ENCODE measurements at regions not wholly inside any gene's neighbourhood (a gene's known extent, or its start where the extent isn't known, plus 50 kb on each side); places are given as distances from the start of the nearest gene placed in this dataset.

- no peaks in the 10 kb centered on the region for H3K36me3 ChIP-seq (replicated peaks in 1 of 2; ENCODE audit: control extremely low read depth in 1 of 2, control insufficient read depth in 1 of 2, extremely low read depth in 1 of 2, insufficient read depth in 2 of 2, low read length in 1 of 2)
- H3K79me2 ChIP-seq (ENCODE audit: control insufficient read depth, insufficient read depth, low read length): no peaks in the 10 kb centered on the region
- CTCF ChIA-PET: interaction anchor here (1.3 kb wide), 1 partner anchor 18 kb away, joined by 3 read pairs; no protein-coding TSS in a partner anchor
- ATAC-seq (ENCODE audit: low read depth): no peak
- 50% methylated on average over 1 of the region's 7 CpGs for WGBS (ENCODE audit: insufficient coverage)
- H3K27ac ChIP-seq (ENCODE audit: low read length in 2 of 2): no peak overlapping the region
- H3K4me2 ChIP-seq (replicated peaks; ENCODE audit: low read depth, low read length, poor library complexity, severe bottlenecking): no peak overlapping the region
- H3K9me3 Mint-ChIP-seq (ENCODE audit: insufficient read depth): no peaks in the 10 kb centered on the region
- H3K4me3 Mint-ChIP-seq: no peak overlapping the region
- no peaks in the 10 kb centered on the region for H3K4me1 Mint-ChIP-seq
- no peak for TF ChIP-seq CTCF (IDR thresholded peaks at IDR 0.05)
- no peak for TF ChIP-seq EZH2 (IDR thresholded peaks at IDR 0.05; ENCODE audit: borderline replicate concordance, insufficient read depth, low read depth, low read length, poor library complexity, severe bottlenecking)
- H3K27ac Mint-ChIP-seq: no peak overlapping the region
- H3K27me3 Mint-ChIP-seq: peaks cover 18% of the 10 kb centered on the region
- H3K4me1 ChIP-seq (ENCODE audit: control insufficient read depth in 2 of 2, insufficient read depth in 2 of 2, low read length in 2 of 2): no peaks in the 10 kb centered on the region
- intact Hi-C loops (cut with micrococcal nuclease): no loop called here
- no peak overlapping the region for H3K4me3 ChIP-seq (ENCODE audit: control extremely low read depth in 1 of 5, extremely low read depth in 1 of 5, insufficient read depth in 1 of 5, low read depth in 2 of 5, low read length in 4 of 5)
- DNase-seq: no peak
- H3K9me3 ChIP-seq (ENCODE audit: control extremely low read depth in 1 of 3, control insufficient read depth in 2 of 3, insufficient read depth in 1 of 3, low read length in 2 of 3): peaks cover 0 to 14% (median 0%) of the 10 kb centered on the region in 3 donors
- H4K20me1 ChIP-seq (ENCODE audit: control insufficient read depth, insufficient read depth, low read length, poor library complexity, severe bottlenecking): no peaks in the 10 kb centered on the region
- H2AFZ ChIP-seq (ENCODE audit: insufficient read depth, low read depth, low read length, poor library complexity, severe bottlenecking): no peak overlapping the region
- H3K9ac ChIP-seq (ENCODE audit: low read length): no peak overlapping the region
- H3K27me3 ChIP-seq (replicated peaks in 1 of 4; ENCODE audit: control extremely low read depth in 1 of 4, control insufficient read depth in 3 of 4, insufficient read depth in 4 of 4, low read length in 3 of 4): peaks cover 0 to 12% (median 3%) of the 10 kb centered on the region in 4 experiments
- POLR2A ChIA-PET: no interaction called here
Observed at GRCh38 chr11:44506375-44507016, 59.0 kb upstream of the CD82 start.

GRCh38 chr11:44507491-44507890 is 58.0 kb upstream of the CD82 start:
- peaks cover 0 to 14% (median 0%) of the 10 kb centered on the region in 3 donors for H3K9me3 ChIP-seq (ENCODE audit: control extremely low read depth in 1 of 3, control insufficient read depth in 2 of 3, insufficient read depth in 1 of 3, low read length in 2 of 3)
- H3K27me3 Mint-ChIP-seq: peaks cover 22% of the 10 kb centered on the region
- H3K4me2 ChIP-seq (replicated peaks; ENCODE audit: low read depth, low read length, poor library complexity, severe bottlenecking): no peak overlapping the region
- no peaks in the 10 kb centered on the region for H3K4me1 ChIP-seq (ENCODE audit: control insufficient read depth in 2 of 2, insufficient read depth in 2 of 2, low read length in 2 of 2)
- no peak overlapping the region for H3K4me3 Mint-ChIP-seq
- WGBS (ENCODE audit: insufficient coverage): 100% methylated on average over 2 of the region's 3 CpGs
- no peaks in the 10 kb centered on the region for H4K20me1 ChIP-seq (ENCODE audit: control insufficient read depth, insufficient read depth, low read length, poor library complexity, severe bottlenecking)
- no peak overlapping the region for H3K9ac ChIP-seq (ENCODE audit: low read length)
- no peak overlapping the region for H3K27ac Mint-ChIP-seq
- H3K4me1 Mint-ChIP-seq: no peaks in the 10 kb centered on the region
- ATAC-seq (ENCODE audit: low read depth) (no peak), DNase-seq (no peak)
- no peaks in the 10 kb centered on the region for H3K79me2 ChIP-seq (ENCODE audit: control insufficient read depth, insufficient read depth, low read length)
- peaks cover 0 to 12% (median 3%) of the 10 kb centered on the region in 4 experiments for H3K27me3 ChIP-seq (replicated peaks in 1 of 4; ENCODE audit: control extremely low read depth in 1 of 4, control insufficient read depth in 3 of 4, insufficient read depth in 4 of 4, low read length in 3 of 4)
- no peak overlapping the region for H3K27ac ChIP-seq (ENCODE audit: low read length in 2 of 2)
- CTCF ChIA-PET: no interaction called here
- H3K4me3 ChIP-seq (ENCODE audit: control extremely low read depth in 1 of 5, extremely low read depth in 1 of 5, insufficient read depth in 1 of 5, low read depth in 2 of 5, low read length in 4 of 5): no peak overlapping the region
- intact Hi-C loops (cut with micrococcal nuclease): no loop called here
- POLR2A ChIA-PET: interaction anchor here (0.6 kb wide), 1 partner anchor 253 kb away, joined by 5 read pairs; no protein-coding TSS in a partner anchor
- no peaks in the 10 kb centered on the region for H3K36me3 ChIP-seq (replicated peaks in 1 of 2; ENCODE audit: control extremely low read depth in 1 of 2, control insufficient read depth in 1 of 2, extremely low read depth in 1 of 2, insufficient read depth in 2 of 2, low read length in 1 of 2)
- H3K9me3 Mint-ChIP-seq (ENCODE audit: insufficient read depth): no peaks in the 10 kb centered on the region
- no peak overlapping the region for H2AFZ ChIP-seq (ENCODE audit: insufficient read depth, low read depth, low read length, poor library complexity, severe bottlenecking)
- TF ChIP-seq EZH2 (IDR thresholded peaks at IDR 0.05; ENCODE audit: borderline replicate concordance, insufficient read depth, low read depth, low read length, poor library complexity, severe bottlenecking) (no peak), CTCF (IDR thresholded peaks at IDR 0.05) (no peak)
